GM12865 (cell line): ENCODE measurements at regions not wholly inside any gene's neighbourhood (a gene's known extent, or its start where the extent isn't known, plus 50 kb on each side); places are given as distances from the start of the nearest gene placed in this dataset.

Experiments
- DNase-seq: peaks from one replicate; pipeline ENCODE4 v3.0.0; 2010; ENCODE audit warnings: low read depth
- H3K4me3 ChIP-seq: 2 replicates; pipeline ENCODE4 v1.5.1; 2011; ENCODE audit warnings: mild to moderate bottlenecking, low read depth, low read length, control low read depth
- CTCF ChIP-seq: IDR thresholded peaks from 2 replicates; pipeline ENCODE4 v1.5.1; 2011; ENCODE audit warnings: low read length, control low read depth, low read depth, inconsistent platforms; ENCODE audit not compliant: insufficient read depth; ENCODE audit errors: missing control alignments

- no peak overlapping the region for H3K4me3 ChIP-seq
- no peak for DNase-seq
- no peak for TF ChIP-seq CTCF
These were observed 395.6 kb downstream of the RND3 start for GRCh38 chr2:150091846-150092245.

GRCh38 chr2:150090031-150090430 is 397.4 kb downstream of the RND3 start:
- no peak for TF ChIP-seq CTCF
- DNase-seq: no peak
- no peak overlapping the region for H3K4me3 ChIP-seq

- H3K4me3 ChIP-seq: no peak overlapping the region
- DNase-seq: no peak
- TF ChIP-seq CTCF: no peak
These were observed 398.9 kb downstream of the RND3 start for GRCh38 chr2:150088538-150088937.

GRCh38 chr2:150085478-150085877 is 402.0 kb downstream of the RND3 start:
- H3K4me3 ChIP-seq: no peak overlapping the region
- no peak for DNase-seq
- no peak for TF ChIP-seq CTCF

GRCh38 chr2:150081775-150082481 is 405.5 kb downstream of the RND3 start:
- TF ChIP-seq CTCF: no peak
- no peak for DNase-seq
- no peak overlapping the region for H3K4me3 ChIP-seq

GRCh38 chr2:150076281-150076680 is 411.2 kb downstream of the RND3 start:
- no peak for DNase-seq
- H3K4me3 ChIP-seq: no peak overlapping the region
- TF ChIP-seq CTCF: no peak

GRCh38 chr2:150075831-150076230 is 411.6 kb downstream of the RND3 start:
- no peak overlapping the region for H3K4me3 ChIP-seq
- TF ChIP-seq CTCF: no peak
- DNase-seq: no peak
